Hindlimb muscle (tissue), 1 donor: ENCODE measurements at regions not wholly inside any gene's neighbourhood (a gene's known extent, or its start where the extent isn't known, plus 50 kb on each side); places are given as distances from the start of the nearest gene placed in this dataset.

ENCODE experiments used
- DNase-seq: peaks from one replicate; pipeline ENCODE4 v3.0.0-alpha.2; 2013

DNA sequence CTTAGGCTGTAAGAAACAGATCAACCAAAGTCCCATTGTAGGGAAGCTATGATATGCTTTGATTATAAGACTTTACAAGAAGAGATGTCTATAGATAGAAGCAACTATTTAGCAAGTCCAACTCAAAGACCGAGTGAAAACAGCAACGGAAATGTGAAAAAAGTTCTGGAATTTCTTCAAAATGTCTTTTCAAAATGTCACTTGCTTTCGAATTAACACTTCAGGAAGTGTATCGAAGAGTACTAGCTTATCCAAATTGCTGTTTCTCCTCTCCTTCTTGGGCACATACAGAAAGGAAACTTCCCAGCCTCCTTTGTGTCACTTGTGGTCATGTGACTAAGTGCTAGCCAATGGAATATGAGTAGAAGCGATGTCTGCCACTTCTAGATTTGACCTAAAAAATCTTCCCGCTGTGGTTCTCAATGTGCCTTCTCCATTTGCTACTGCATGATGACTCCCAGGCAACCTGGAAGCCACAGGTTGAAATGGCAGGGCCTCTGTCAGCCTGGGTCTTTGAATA lies 89.9 kb downstream of the TSEN15 start:
- no peak for DNase-seq

DNA sequence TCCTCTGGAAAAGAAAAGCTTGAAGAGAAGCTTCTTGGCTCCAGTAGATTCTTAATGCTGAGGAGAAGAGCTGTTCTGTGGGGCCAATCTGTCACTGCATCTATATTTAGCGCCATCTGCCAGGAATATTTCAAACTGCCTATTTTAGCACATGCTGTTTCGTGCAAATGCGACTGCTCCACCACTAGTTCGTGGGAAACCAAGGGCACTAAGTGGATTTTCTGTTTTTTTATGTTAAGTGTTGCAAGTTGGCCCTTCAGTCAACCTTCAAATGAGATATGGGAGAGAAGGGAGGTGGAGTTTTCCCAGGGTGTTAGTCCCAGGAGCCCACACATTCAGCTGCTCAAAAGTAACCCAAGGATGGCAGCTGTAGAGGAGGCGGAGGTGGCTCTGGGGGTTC lies 91.9 kb downstream of the TSEN15 start:
- no peak for DNase-seq

DNA sequence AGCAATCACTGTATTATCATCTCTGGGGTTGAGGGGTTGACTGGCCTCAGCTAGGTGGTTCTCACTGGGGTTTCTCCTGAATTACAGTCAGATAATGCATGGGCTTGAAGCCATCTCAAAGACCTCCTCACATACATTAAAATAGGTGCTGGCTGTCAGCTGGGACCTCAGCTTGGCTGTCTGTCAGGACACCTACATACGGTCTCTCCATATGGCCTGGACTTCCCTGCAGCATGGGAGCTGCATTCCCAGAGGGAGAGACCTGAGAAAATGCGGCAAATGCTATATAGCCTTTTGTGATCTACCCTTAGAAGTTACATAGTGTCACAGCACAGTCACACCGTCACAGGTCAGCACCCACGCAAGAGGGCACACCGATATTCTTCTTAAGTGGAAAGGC lies 93.6 kb downstream of the TSEN15 start:
- DNase-seq: no peak

DNA sequence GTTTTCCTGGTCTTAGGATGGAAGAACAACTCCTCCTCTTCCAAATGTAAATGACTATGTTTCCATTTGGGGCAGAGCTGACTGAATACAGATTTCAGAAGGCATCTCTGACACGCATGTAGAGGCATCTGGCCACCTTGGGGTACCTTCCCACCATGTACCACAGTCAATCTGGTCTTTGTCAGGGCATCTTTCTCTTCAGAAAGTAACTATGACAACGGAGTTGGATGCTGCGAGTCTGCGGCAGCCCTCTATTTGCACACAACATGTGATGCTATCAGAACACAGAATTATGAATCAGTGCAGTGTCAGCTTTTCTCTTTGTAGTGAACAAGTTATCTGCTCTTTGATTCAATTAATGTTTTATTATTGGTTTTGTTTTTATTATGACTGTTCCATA lies 94.7 kb downstream of the TSEN15 start:
- no peak for DNase-seq

- DNase-seq: no peak
Observed at GRCh38 chr1:184150776-184151531, 99.4 kb downstream of the TSEN15 start.

GRCh38 chr1:184152434-184152898 lies 100.9 kb downstream of the TSEN15 start:
- peak; percentile 56 for DNase-seq

DNA sequence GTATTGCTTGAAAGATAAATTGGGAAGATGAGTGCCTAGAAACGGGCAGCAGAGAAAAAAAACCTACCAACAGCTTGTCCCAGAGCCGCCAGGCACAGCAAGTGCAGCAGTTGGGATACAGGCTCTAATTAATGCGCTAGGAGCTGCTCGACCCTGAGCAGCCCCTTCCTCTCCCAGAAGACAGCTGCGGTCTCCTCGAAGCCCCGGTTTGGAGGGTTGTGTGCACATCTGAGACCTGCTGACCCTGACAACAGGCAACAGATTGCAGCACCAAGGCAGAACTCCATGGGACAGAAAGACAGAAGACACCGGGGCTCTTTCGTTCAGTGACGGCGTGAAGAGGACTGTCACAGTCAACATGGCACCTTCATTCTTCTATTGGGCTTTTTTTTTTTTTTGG lies 101.4 kb downstream of the TSEN15 start:
- DNase-seq: no peak

DNA sequence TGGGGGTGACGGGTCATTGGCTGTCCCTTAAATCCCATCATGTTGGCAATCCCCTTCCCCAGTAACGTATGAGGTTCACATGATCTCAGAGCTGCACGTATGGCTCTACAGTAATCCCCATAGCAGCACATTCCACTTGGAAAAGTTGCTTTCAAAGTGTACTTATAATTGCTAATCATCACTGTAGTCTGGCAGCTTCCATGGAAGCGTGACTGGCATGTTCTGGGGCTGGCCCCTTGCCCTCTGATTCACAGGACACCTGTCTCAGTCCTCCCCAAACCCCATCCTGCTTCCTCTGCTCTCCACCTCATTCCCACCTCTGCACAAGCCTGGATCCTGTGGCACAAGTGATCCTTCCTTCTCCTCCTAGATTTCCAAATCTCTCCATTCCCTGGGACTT lies 102.2 kb downstream of the TSEN15 start:
- no peak for DNase-seq

DNA sequence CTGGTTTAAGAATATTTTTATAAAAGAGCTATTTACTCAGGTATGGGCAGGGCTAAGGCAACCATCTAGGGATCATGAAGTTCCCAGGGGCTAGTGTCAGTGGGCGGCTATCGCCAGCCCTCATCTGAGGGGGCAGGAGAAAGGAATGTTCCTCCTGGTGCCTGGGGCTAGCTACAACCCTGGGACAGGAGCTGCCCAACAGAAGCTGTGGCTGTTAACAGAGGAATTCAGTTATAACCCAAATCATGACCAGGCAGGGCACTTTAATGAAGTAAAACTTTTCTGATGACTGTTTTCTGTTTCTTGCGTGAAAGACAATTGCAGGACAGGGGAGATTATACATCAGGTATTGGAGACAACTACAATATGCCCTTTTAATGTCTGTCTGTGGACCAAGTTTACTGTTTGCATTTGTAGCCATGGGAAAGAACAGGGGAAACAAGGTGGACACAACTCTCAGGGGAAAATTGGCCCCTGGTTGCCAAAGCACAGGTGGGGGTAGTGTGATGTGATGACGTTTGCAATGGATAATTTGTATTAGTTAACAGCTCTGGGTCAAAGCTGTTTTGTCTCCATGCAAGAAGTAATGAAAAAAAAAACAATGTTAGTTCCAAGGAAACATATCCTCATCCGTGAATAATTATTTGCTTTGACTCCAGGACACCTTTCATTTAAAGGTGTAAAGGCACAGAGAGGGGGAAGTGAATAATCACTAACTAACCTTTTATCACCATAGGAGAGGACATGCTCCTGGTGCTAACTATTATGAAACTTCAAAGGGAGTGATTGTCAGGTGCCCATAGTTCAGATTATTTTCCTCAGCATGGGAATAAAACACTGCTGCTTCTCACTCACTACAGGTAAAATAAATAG lies 105.2 kb downstream of the TSEN15 start:
- DNase-seq: no peak

GRCh38 chr1:184157394-184157742 lies 105.8 kb downstream of the TSEN15 start:
- DNase-seq: no peak

- no peak for DNase-seq
Observed at GRCh38 chr1:184158896-184159681, 107.6 kb downstream of the TSEN15 start.

GRCh38 chr1:184160236-184160635 lies 108.7 kb downstream of the TSEN15 start:
- no peak for DNase-seq

- DNase-seq: no peak
Observed at GRCh38 chr1:184161071-184161698, 109.7 kb downstream of the TSEN15 start.

DNA sequence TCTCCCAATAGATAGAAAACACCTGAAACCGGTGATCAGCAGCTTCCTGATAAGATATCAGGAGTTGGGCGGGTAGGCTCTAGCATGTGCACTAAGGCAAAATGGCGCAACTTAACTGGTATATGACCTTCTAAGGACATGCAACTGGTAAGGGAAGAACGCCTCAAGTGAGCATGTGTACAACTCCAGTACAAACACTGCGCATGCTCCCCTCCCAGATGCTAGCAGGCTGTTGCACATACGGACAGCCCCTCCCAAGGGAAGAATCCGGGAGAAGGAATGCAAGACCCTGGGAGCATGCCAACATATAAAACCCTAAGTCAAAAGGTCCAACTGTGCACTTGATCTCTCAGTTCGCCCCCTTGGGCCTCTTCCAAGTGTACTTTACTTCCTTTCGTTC lies 110.8 kb downstream of the TSEN15 start:
- DNase-seq: no peak

DNA sequence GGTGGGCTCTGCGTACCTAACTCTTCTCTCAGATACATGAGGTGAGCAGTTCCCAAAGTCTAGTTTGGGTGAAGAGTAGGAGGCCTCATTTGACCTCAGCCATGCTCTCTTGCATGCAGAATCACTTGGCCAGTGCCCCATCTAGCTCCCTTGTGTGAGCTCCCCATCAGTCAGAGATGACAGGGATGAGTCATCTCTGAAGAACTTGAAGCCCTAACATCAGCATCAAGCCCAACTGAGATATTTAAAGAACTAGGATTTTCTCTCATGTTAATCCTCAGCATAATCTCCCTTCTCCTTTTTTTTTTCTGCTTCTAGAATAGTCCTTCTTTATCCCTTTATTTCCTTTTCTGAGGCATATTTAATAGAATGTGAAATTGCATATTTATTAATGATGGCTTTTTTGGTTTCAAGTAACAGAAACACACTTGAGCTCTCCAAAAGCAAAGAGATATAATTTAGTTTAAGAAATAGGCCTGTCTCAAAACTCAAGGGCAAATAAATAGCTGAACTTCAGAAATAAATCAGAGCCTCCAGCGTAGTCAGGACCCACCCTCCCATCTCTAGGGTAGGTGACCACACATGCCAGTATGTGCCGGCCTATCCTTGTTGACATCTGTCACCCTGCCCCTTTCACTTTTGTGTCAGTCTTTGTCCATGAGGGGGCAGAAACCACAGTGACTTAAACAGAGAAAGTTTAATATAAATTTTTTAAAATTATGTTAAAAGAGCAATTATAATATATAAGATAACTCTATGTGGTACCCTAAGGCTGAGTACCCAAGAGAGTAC lies 112.3 kb downstream of the TSEN15 start:
- no peak for DNase-seq

GRCh38 chr1:184164536-184164935 lies 113.0 kb downstream of the TSEN15 start:
- DNase-seq: no peak

GRCh38 chr1:184166485-184166884 lies 115.0 kb downstream of the TSEN15 start:
- no peak for DNase-seq

GRCh38 chr1:184167352-184167751 lies 115.8 kb downstream of the TSEN15 start:
- DNase-seq: no peak

GRCh38 chr1:184170719-184171118 lies 119.2 kb downstream of the TSEN15 start:
- DNase-seq: no peak

- DNase-seq: no peak
Observed at GRCh38 chr1:184176058-184176457, 124.5 kb downstream of the TSEN15 start.

DNA sequence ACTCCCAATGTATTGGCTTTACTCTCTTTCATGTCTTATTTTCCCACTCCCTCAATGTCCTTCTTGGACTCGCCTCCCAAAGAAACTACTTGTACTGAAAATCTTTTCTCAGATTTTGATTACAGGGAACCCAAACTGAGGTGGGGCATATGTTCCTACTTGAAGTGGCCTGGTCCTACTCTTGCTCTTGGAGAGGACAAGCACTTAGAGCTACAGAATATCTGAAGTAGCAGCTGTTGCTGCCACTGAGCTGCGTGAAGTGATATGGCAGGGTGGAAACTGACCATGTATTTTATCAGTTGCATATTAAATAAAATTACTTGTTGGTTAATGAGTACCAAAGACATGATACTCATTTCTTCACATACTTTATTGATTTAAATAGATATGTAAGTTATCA lies 129.5 kb downstream of the TSEN15 start:
- DNase-seq: no peak

DNA sequence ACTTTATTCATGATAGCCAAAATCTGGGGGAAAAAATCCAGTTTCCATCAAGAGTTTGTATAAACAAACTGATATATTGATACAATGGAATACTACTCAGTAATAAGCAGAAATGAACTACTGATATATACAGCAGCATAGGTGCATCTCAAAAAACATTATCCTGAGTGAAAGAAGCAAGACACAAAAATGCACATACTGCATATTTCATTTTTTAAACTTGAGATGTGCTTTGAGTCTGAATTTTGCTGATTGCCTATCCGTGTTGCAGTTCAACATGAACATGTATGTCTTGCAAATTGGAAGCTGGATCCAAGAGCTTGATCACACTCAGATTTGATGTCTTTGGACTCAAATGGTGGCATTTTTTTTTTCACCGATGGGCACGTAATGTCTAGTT lies 132.4 kb downstream of the TSEN15 start:
- DNase-seq: no peak
